ENCODE measurements at regions not wholly inside any gene's neighbourhood (a gene's known extent, or its start where the extent isn't known, plus 50 kb on each side); places are given as distances from the start of the nearest gene placed in this dataset.

DNA sequence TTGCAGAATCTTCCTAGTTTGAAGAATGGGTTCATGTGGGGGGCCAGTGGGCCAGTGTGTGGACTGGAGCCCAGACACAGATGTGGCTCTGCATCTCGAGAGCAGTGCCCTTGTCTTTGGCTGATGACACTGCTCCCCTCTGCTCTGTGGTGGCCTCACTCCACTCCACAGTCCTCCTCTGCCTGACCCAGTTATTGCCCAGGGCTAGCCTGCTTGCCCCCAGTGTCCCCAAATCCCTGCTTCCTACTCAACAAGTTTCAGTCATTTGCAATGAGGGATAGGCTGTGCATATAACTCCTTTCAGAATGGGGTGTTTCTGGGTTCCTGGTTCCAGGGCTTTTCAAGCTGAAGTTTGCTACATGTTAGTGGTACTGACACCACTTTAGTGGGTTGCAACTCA lies 177.5 kb downstream of the SNX10 start:
- ChIA-PET POLR2A (ENCODE audit: unreplicated experiment) (no interaction called here), CTCF (no interaction called here)
- H4K91ac ChIP-seq (ENCODE audit: insufficient read depth, low read depth, low read length): no peak overlapping the region
- H3K9ac ChIP-seq (ENCODE audit: low read depth, low read length): no peak overlapping the region
- no peak overlapping the region for H3K56ac ChIP-seq (ENCODE audit: extremely low read depth, insufficient read depth, low read length)
- H3K9me1 ChIP-seq (ENCODE audit: insufficient read depth, low read length): no peaks in the 10 kb centered on the region
- no peaks in the 10 kb centered on the region; the same call in 1 of the 2 replicates for H3K27me3 ChIP-seq (ENCODE audit: control insufficient read depth, insufficient read depth, low read length)
- BruUV-seq (replicated peaks): no TSS peak
- H4K8ac ChIP-seq (ENCODE audit: low read depth in 2 of 2, low read length in 2 of 2): no peak overlapping the region
- DNase-seq: no peak
- TF ChIP-seq, protein P1, sequence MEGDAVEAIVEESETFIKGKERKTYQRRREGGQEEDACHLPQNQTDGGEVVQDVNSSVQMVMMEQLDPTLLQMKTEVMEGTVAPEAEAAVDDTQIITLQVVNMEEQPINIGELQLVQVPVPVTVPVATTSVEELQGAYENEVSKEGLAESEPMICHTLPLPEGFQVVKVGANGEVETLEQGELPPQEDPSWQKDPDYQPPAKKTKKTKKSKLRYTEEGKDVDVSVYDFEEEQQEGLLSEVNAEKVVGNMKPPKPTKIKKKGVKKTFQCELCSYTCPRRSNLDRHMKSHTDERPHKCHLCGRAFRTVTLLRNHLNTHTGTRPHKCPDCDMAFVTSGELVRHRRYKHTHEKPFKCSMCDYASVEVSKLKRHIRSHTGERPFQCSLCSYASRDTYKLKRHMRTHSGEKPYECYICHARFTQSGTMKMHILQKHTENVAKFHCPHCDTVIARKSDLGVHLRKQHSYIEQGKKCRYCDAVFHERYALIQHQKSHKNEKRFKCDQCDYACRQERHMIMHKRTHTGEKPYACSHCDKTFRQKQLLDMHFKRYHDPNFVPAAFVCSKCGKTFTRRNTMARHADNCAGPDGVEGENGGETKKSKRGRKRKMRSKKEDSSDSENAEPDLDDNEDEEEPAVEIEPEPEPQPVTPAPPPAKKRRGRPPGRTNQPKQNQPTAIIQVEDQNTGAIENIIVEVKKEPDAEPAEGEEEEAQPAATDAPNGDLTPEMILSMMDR (conservative IDR thresholded peaks at IDR 0.05; ENCODE audit: low read depth, low read length): no peak
- TF ChIP-seq NFE2L2 (IDR thresholded peaks at IDR 0.05; ENCODE audit: low read depth, low read length) (no peak), CHD1 (IDR thresholded peaks at IDR 0.05; ENCODE audit: low read depth, low read length) (no peak), BHLHE40 (IDR thresholded peaks at IDR 0.05; ENCODE audit: low read depth, low read length) (no peak), POLR2A (IDR thresholded peaks at IDR 0.05; ENCODE audit: low read depth, low read length) (no peak), MXI1 (IDR thresholded peaks at IDR 0.05; ENCODE audit: borderline replicate concordance, low read depth, low read length) (no peak), FOS (IDR thresholded peaks at IDR 0.05; ENCODE audit: low read depth, low read length) (no peak), MAZ (IDR thresholded peaks at IDR 0.05; ENCODE audit: borderline replicate concordance, low read depth, low read length) (no peak), RCOR1 (IDR thresholded peaks at IDR 0.05; ENCODE audit: insufficient replicate concordance, low read length) (no peak), RFX5 (IDR thresholded peaks at IDR 0.05; ENCODE audit: low read depth, low read length) (no peak), MAFK (IDR thresholded peaks at IDR 0.05; ENCODE audit: low read depth, low read length) (no peak), SMC3 (IDR thresholded peaks at IDR 0.05; ENCODE audit: low read depth, low read length) (no peak), RAD21 (IDR thresholded peaks at IDR 0.05; ENCODE audit: low read length) (no peak), CEBPB (IDR thresholded peaks at IDR 0.05; ENCODE audit: low read depth, low read length) (no peak)
- TF ChIP-seq, protein P2, sequence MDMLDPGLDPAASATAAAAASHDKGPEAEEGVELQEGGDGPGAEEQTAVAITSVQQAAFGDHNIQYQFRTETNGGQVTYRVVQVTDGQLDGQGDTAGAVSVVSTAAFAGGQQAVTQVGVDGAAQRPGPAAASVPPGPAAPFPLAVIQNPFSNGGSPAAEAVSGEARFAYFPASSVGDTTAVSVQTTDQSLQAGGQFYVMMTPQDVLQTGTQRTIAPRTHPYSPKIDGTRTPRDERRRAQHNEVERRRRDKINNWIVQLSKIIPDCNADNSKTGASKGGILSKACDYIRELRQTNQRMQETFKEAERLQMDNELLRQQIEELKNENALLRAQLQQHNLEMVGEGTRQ (IDR thresholded peaks at IDR 0.05; ENCODE audit: low read depth, low read length): no peak
- TF ChIP-seq, protein P3, sequence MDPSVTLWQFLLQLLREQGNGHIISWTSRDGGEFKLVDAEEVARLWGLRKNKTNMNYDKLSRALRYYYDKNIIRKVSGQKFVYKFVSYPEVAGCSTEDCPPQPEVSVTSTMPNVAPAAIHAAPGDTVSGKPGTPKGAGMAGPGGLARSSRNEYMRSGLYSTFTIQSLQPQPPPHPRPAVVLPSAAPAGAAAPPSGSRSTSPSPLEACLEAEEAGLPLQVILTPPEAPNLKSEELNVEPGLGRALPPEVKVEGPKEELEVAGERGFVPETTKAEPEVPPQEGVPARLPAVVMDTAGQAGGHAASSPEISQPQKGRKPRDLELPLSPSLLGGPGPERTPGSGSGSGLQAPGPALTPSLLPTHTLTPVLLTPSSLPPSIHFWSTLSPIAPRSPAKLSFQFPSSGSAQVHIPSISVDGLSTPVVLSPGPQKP (IDR thresholded peaks at IDR 0.05; ENCODE audit: borderline replicate concordance, low read depth, low read length): no peak
- no peak overlapping the region for H2AK9ac ChIP-seq (replicated peaks; ENCODE audit: low read depth, low read length, poor library complexity)
- intact Hi-C loops (cut with micrococcal nuclease) (no loop called here), dilution Hi-C loops (cut with HindIII; ENCODE audit: low sequenced_read_pairs, unreplicated experiment) (no loop called here), in situ Hi-C loops (cut with MboI; ENCODE audit: low sequenced_read_pairs) (no loop called here)
- no peaks in the 10 kb centered on the region for H4K20me1 ChIP-seq (ENCODE audit: insufficient read depth, low read length)
- H2AK5ac ChIP-seq (ENCODE audit: low read depth, low read length): no peak overlapping the region
- no peaks in the 10 kb centered on the region for H3K36me3 ChIP-seq (ENCODE audit: control insufficient read depth, insufficient read depth, low read length)
- WGBS, 2 experiments (ENCODE audit: extremely low coverage in 2 of 2, insufficient read length in 1 of 2): no CpG with 5 or more reads among the region's 1 CpG
- no peak overlapping the region for H2BK15ac ChIP-seq (ENCODE audit: low read depth, low read length)
- no peak overlapping the region for H2BK5ac ChIP-seq (ENCODE audit: low read depth, low read length, poor library complexity, severe bottlenecking)
- no peak overlapping the region for H3K4me2 ChIP-seq (ENCODE audit: low read depth, low read length)
- no peak overlapping the region for H4K5ac ChIP-seq (ENCODE audit: low read depth, low read length)
- no peak overlapping the region for H3K4me3 ChIP-seq (ENCODE audit: insufficient read depth, low read depth, low read length)
- H2BK120ac ChIP-seq (ENCODE audit: low read depth, low read length): no peak overlapping the region
- no peak overlapping the region for H3K18ac ChIP-seq (ENCODE audit: low read depth, low read length)
- H3K79me1 ChIP-seq (ENCODE audit: low read depth in 1 of 2, low read length in 2 of 2): no peaks in the 10 kb centered on the region
- no peak overlapping the region for H3K23ac ChIP-seq (ENCODE audit: low read depth, low read length)
- no peak for ATAC-seq (ENCODE audit: low read depth)
- no peaks in the 10 kb centered on the region for H3K4me1 ChIP-seq (ENCODE audit: control insufficient read depth, insufficient read depth, low read length)
- H3K14ac ChIP-seq (replicated peaks; ENCODE audit: low read depth, low read length): no peak overlapping the region
- H3K4ac ChIP-seq (ENCODE audit: low read depth, low read length): no peak overlapping the region
- H2AFZ ChIP-seq (replicated peaks; ENCODE audit: low read length, poor library complexity): peak overlapping the region; percentile 1
- H2BK20ac ChIP-seq (ENCODE audit: low read depth, low read length): no peak overlapping the region
- no peak overlapping the region for H3K27ac ChIP-seq (ENCODE audit: insufficient read depth, low read length)
- no peaks in the 10 kb centered on the region for H3K9me3 ChIP-seq (ENCODE audit: control insufficient read depth, insufficient read depth, low read length)
